ENCODE measurements at regions not wholly inside any gene's neighbourhood (a gene's known extent, or its start where the extent isn't known, plus 50 kb on each side); places are given as distances from the start of the nearest gene placed in this dataset.

- Mint-ChIP-seq H3K27me3 (peaks cover 8% of the 10 kb centered on the region), H3K27ac (no peak overlapping the region), H3K4me3 (no peak overlapping the region), H3K36me3 (ENCODE audit: low read depth) (no peaks in the 10 kb centered on the region), H3K9me3 (ENCODE audit: low read depth) (no peaks in the 10 kb centered on the region), H3K4me1 (no peaks in the 10 kb centered on the region)
- no peak for DNase-seq
- CTCF ChIA-PET, result no interaction called here
- POLR2A ChIA-PET, result no interaction called here
- no peak for ATAC-seq
- intact Hi-C loops (cut with DNase I, micrococcal nuclease), result no loop called here
Measured at GRCh38 chr10:93250010-93250409, 176.3 kb downstream of the CYP26A1 start.

DNA sequence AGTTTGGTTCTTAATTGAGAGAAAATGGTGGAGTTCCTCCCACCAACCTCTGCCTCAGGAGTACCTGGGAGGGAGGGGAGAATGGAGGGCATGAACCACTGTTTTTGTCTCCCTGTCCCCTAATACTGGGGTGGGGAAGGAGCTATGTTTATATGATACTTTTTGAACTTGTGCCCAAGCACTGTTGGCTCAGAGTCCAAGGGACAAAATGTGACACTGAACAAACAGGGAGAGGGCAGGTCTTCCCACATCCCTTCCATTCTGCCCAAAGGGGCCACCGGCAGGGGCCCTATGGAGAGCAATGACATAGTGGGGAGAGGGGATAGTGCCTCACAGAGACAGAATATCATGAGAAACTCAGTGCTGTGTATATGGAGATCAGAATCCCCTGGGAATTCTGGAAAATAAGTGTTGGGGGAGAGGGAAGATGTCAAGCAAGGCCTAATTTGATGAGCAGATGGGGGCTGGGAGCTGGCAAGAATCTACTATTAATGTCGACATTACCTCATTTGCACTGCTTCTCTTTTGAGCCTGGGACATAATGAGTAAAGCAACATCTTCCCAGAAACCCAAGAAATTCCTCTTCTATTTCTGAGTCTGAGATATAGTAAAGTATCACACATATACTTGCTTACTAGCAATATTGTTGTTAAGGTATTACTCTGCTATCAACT lies 180.6 kb downstream of the CYP26A1 start:
- H3K4me1 Mint-ChIP-seq, result no peaks in the 10 kb centered on the region
- H3K36me3 Mint-ChIP-seq (ENCODE audit: low read depth), result no peaks in the 10 kb centered on the region
- H3K9me3 Mint-ChIP-seq (ENCODE audit: low read depth), result no peaks in the 10 kb centered on the region
- H3K27ac Mint-ChIP-seq, result no peak overlapping the region
- ChIA-PET POLR2A (interaction anchor here (0.6 kb wide), 1 partner anchor 37 kb away, joined by 3 read pairs; no protein-coding TSS in a partner anchor), CTCF (interaction anchor here (0.7 kb wide), 1 partner anchor 503 kb away, joined by 3 read pairs; no protein-coding TSS in a partner anchor)
- intact Hi-C loops (cut with DNase I, micrococcal nuclease), result no loop called here
- no peak for DNase-seq
- ATAC-seq, result no peak
- H3K4me3 Mint-ChIP-seq, result no peak overlapping the region
- no peaks in the 10 kb centered on the region for H3K27me3 Mint-ChIP-seq

DNA sequence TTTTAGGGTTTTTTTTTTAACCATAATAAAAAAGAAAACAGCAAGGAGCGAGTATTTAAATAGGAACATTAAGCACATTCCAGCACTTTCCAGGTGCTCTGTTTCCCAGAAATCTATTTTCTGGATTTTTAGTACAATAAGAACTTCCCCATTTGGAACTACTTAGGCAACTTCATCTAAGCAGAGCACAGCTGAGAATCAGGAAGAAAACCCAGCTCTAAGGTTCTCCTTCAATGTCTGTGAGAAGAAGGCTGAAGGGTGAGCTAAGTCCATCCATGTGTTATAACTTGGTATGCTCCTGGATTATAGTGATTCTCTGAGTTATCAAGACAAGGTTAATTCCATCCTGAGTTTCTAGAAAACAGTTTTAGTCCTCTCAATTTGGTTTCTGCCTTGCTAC lies 181.9 kb downstream of the CYP26A1 start:
- ChIA-PET POLR2A (no interaction called here), CTCF (no interaction called here)
- ATAC-seq (no peak), DNase-seq (no peak)
- Mint-ChIP-seq H3K4me3 (no peak overlapping the region), H3K36me3 (ENCODE audit: low read depth) (no peaks in the 10 kb centered on the region), H3K4me1 (no peaks in the 10 kb centered on the region), H3K27me3 (no peaks in the 10 kb centered on the region), H3K27ac (no peak overlapping the region), H3K9me3 (ENCODE audit: low read depth) (no peaks in the 10 kb centered on the region)
- intact Hi-C loops (cut with DNase I, micrococcal nuclease), result no loop called here
